Ureter (tissue), 1 donor: ENCODE measurements at regions not wholly inside any gene's neighbourhood (a gene's known extent, or its start where the extent isn't known, plus 50 kb on each side); places are given as distances from the start of the nearest gene placed in this dataset.
"Not testable (repeated sequence)": the region's sequence is repeated elsewhere in the genome, so short reads cannot be mapped to it uniquely, and the experiment has no call there.

Experiments
- DNase-seq: peaks from one replicate; pipeline ENCODE4 v3.0.0-alpha.2; 2020; ENCODE audit warnings: low spot score
- donor health status: DM: yes; HTN: yes; CAD: no.

GRCh38 chr5:138702166-138703077 lies 50.8 kb upstream of the CTNNA1 start:
- DNase-seq, result no peak

- DNase-seq, result no peak
Observed at GRCh38 chr5:138701678-138702077, 51.5 kb upstream of the CTNNA1 start.

GRCh38 chr5:138700581-138701362 lies 52.5 kb upstream of the CTNNA1 start:
- DNase-seq, result no peak

- no peak for DNase-seq
Observed at GRCh38 chr5:138699482-138699881, 53.7 kb upstream of the CTNNA1 start.

- no peak for DNase-seq
Observed at GRCh38 chr5:138698713-138699112, 54.5 kb upstream of the CTNNA1 start.

- no peak for DNase-seq
Observed at GRCh38 chr5:138697720-138698360, 55.4 kb upstream of the CTNNA1 start.

GRCh38 chr5:138696501-138696900 lies 56.7 kb upstream of the CTNNA1 start:
- DNase-seq, result no peak

GRCh38 chr5:138695781-138696180 lies 57.4 kb upstream of the CTNNA1 start:
- DNase-seq, result no peak

- DNase-seq, result no peak
Observed at GRCh38 chr5:138694146-138694545, 59.1 kb upstream of the CTNNA1 start.

GRCh38 chr5:138692370-138692769 lies 60.9 kb upstream of the CTNNA1 start:
- DNase-seq, result no peak

- DNase-seq, result no peak
Observed at GRCh38 chr5:138686668-138687067, 66.6 kb upstream of the CTNNA1 start.

GRCh38 chr5:138685193-138685745 lies 68.0 kb upstream of the CTNNA1 start:
- DNase-seq, result no peak

GRCh38 chr5:138682462-138682861 lies 70.8 kb upstream of the CTNNA1 start:
- not testable (repeated sequence) for DNase-seq

GRCh38 chr5:138678826-138679225 lies 74.4 kb upstream of the CTNNA1 start:
- DNase-seq, result not testable (repeated sequence)

- DNase-seq, result no peak
Observed at GRCh38 chr5:138677782-138678181, 75.4 kb upstream of the CTNNA1 start.

- DNase-seq, result no peak
Observed at GRCh38 chr5:138676556-138677193, 76.5 kb upstream of the CTNNA1 start.

- DNase-seq, result no peak
Observed at GRCh38 chr5:138676002-138676401, 77.2 kb upstream of the CTNNA1 start.

GRCh38 chr5:138668451-138669380 lies 84.5 kb upstream of the CTNNA1 start:
- DNase-seq, result no peak

GRCh38 chr5:138667782-138668331 lies 85.4 kb upstream of the CTNNA1 start:
- not testable (repeated sequence) for DNase-seq

GRCh38 chr5:138666226-138666742 lies 86.9 kb upstream of the CTNNA1 start:
- DNase-seq, result no peak
